GM12878 (cell line): ENCODE measurements at regions not wholly inside any gene's neighbourhood (a gene's known extent, or its start where the extent isn't known, plus 50 kb on each side); places are given as distances from the start of the nearest gene placed in this dataset.

Experiments used
- ASH2L ChIP-seq: fragments of 300-600, 200-600 bp; sonication (generic); IDR thresholded peaks from 2 replicates; pipeline ENCODE4 v1.6.1; 2017; ENCODE audit warnings: low read depth, mild to moderate bottlenecking, borderline replicate concordance
- BACH1 ChIP-seq: fragments of 450-650 bp; IDR thresholded peaks from 2 replicates; pipeline ENCODE4 v1.6.1; 2017; ENCODE audit warnings: mild to moderate bottlenecking, borderline replicate concordance
- BMI1 ChIP-seq: fragments of 450-650 bp; IDR thresholded peaks from 2 replicates; pipeline ENCODE4 v1.6.1; 2016; ENCODE audit warnings: mild to moderate bottlenecking, moderate library complexity, borderline replicate concordance
- CEBPB ChIP-seq, 2 experiments: fragments of 150-350 bp in 1 of 2; IDR thresholded peaks; 2 replicates each; pipeline ENCODE4 v1.6.1; 2012 to 2014; ENCODE audit warnings: low read depth in 2 of 2, low read length in 2 of 2, borderline replicate concordance in 1 of 2, inconsistent platforms in 1 of 2
- FOXK2 ChIP-seq: fragments of 450-650 bp; IDR thresholded peaks from 2 replicates; pipeline ENCODE4 v1.6.1; 2017; ENCODE audit warnings: mild to moderate bottlenecking, moderate library complexity
- JUND ChIP-seq: IDR thresholded peaks from 2 replicates; pipeline ENCODE4 v1.6.1; 2012; ENCODE audit warnings: low read depth, mild to moderate bottlenecking, low read length, improper control_type of control experiment, moderate library complexity
- MYC ChIP-seq: IDR thresholded peaks from 2 replicates; pipeline ENCODE4 v1.6.1; 2011; ENCODE audit warnings: mild to moderate bottlenecking, low read length, moderate library complexity, inconsistent platforms; ENCODE audit not compliant: insufficient read depth, insufficient replicate concordance, insufficient read length, severe bottlenecking
- POLR2A ChIP-seq: IDR thresholded peaks from 2 replicates; pipeline ENCODE4 v1.6.1; 2011; ENCODE audit warnings: low read depth, mild to moderate bottlenecking, low read length
- POU2F2 ChIP-seq: IDR thresholded peaks from 3 replicates; pipeline ENCODE4 v1.6.1; 2011; ENCODE audit warnings: low read depth, mild to moderate bottlenecking, low read length, borderline replicate concordance
- TAF1 ChIP-seq: IDR thresholded peaks from 2 replicates; pipeline ENCODE4 v1.6.1; 2011; ENCODE audit warnings: mild to moderate bottlenecking, low read depth, low read length, borderline replicate concordance
- TBL1XR1 ChIP-seq: IDR thresholded peaks from 2 replicates; pipeline ENCODE4 v1.6.1; 2012; ENCODE audit warnings: low read depth, low read length, improper control_type of control experiment
- ZBTB40 ChIP-seq: fragments of 450-650 bp; IDR thresholded peaks from 2 replicates; pipeline ENCODE4 v1.6.1; 2016; ENCODE audit warnings: mild to moderate bottlenecking, moderate library complexity, borderline replicate concordance
- TF ChIP-seq, protein P1 (sequence below): IDR thresholded peaks from 2 replicates; pipeline ENCODE4 v1.6.1; 2012; ENCODE audit warnings: low read depth, low read length, improper control_type of control experiment
- TF ChIP-seq, protein P2 (sequence below), 3 experiments: IDR thresholded peaks in 2 of 3; conservative IDR thresholded peaks in 1 of 3; 2 replicates each; pipeline ENCODE4 v1.5.1; 2011; ENCODE audit warnings: low read depth in 3 of 3, low read length in 3 of 3, mild to moderate bottlenecking in 3 of 3, control low read depth in 2 of 3, moderate library complexity in 2 of 3, inconsistent platforms in 1 of 3, mixed read lengths in 1 of 3; ENCODE audit not compliant: control insufficient read depth in 2 of 3, insufficient read depth in 1 of 3; ENCODE audit errors: extremely low read depth in 1 of 3

GRCh38 chr9:11348366-11348765 is 735.6 kb upstream of the PTPRD start:
- TF ChIP-seq JUND (no peak), TAF1 (no peak), MYC (no peak), FOXK2 (no peak), ASH2L (no peak), BACH1 (no peak), CEBPB (IDR thresholded peaks at IDR 0.05; ENCODE audit: borderline replicate concordance in 1 of 2, low read depth in 2 of 2, low read length in 2 of 2) (no peak), TBL1XR1 (no peak), POLR2A (no peak), ZBTB40 (no peak), BMI1 (no peak), POU2F2 (no peak)
- TF ChIP-seq, protein P1, sequence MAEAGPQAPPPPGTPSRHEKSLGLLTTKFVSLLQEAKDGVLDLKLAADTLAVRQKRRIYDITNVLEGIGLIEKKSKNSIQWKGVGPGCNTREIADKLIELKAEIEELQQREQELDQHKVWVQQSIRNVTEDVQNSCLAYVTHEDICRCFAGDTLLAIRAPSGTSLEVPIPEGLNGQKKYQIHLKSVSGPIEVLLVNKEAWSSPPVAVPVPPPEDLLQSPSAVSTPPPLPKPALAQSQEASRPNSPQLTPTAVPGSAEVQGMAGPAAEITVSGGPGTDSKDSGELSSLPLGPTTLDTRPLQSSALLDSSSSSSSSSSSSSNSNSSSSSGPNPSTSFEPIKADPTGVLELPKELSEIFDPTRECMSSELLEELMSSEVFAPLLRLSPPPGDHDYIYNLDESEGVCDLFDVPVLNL = no peak
- TF ChIP-seq, protein P2, sequence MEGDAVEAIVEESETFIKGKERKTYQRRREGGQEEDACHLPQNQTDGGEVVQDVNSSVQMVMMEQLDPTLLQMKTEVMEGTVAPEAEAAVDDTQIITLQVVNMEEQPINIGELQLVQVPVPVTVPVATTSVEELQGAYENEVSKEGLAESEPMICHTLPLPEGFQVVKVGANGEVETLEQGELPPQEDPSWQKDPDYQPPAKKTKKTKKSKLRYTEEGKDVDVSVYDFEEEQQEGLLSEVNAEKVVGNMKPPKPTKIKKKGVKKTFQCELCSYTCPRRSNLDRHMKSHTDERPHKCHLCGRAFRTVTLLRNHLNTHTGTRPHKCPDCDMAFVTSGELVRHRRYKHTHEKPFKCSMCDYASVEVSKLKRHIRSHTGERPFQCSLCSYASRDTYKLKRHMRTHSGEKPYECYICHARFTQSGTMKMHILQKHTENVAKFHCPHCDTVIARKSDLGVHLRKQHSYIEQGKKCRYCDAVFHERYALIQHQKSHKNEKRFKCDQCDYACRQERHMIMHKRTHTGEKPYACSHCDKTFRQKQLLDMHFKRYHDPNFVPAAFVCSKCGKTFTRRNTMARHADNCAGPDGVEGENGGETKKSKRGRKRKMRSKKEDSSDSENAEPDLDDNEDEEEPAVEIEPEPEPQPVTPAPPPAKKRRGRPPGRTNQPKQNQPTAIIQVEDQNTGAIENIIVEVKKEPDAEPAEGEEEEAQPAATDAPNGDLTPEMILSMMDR (IDR thresholded peaks at IDR 0.05 in 2 of 3, conservative IDR thresholded peaks at IDR 0.05 in 1 of 3; ENCODE audit: control insufficient read depth in 2 of 3, extremely low read depth in 1 of 3, insufficient read depth in 1 of 3, low read depth in 3 of 3, low read length in 3 of 3) = no peak
